ENCODE measurements at regions not wholly inside any gene's neighbourhood (a gene's known extent, or its start where the extent isn't known, plus 50 kb on each side); places are given as distances from the start of the nearest gene placed in this dataset.

DNA sequence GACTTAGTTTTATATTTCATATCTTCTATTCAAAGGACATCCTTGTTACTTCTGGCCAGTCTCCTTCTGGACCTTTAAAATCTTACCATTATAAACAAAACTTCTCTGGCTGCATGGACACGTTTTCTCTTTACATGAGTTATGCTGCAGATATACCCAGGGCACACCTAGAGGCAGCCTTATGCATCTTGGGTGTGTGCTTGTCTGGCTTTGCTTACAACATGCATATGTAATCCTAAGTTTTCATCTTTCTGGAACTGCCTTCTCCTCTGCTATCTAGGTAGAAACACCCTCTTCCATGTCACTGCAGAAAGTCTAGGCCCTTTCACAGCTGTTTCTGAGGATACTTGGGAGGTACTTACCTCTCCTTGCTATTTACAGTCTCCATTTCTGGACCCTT is 185.8 kb upstream of the RAG2 start:
- H4K20me1 ChIP-seq (ENCODE audit: insufficient read depth, low read length) = no peaks in the 10 kb centered on the region
- H3K27me3 ChIP-seq (ENCODE audit: insufficient read depth, low read length) = no peaks in the 10 kb centered on the region
- TF ChIP-seq EZH2 (IDR thresholded peaks at IDR 0.05; ENCODE audit: insufficient read depth, low read length) (no peak), CTCF (IDR thresholded peaks at IDR 0.05; ENCODE audit: insufficient read depth, low read depth, low read length) (no peak)
- no peak overlapping the region for H2AFZ ChIP-seq (ENCODE audit: low read depth, low read length)
- no peak overlapping the region for H3K4me2 ChIP-seq (ENCODE audit: low read length)
- H3K9ac ChIP-seq (ENCODE audit: low read length) = no peak overlapping the region
- Mint-ChIP-seq H3K27me3 (ENCODE audit: low read depth, unreplicated experiment) (peaks cover 18% of the 10 kb centered on the region), H3K4me1 (ENCODE audit: low read depth, unreplicated experiment) (no peaks in the 10 kb centered on the region), H3K4me3 (ENCODE audit: unreplicated experiment) (no peak overlapping the region), H3K27ac (ENCODE audit: unreplicated experiment) (no peak overlapping the region), H3K36me3 (ENCODE audit: low read depth, unreplicated experiment) (no peaks in the 10 kb centered on the region), H3K9me3 (ENCODE audit: unreplicated experiment) (no peaks in the 10 kb centered on the region)
- no peak overlapping the region for H3K4me3 ChIP-seq (ENCODE audit: insufficient read depth, low read depth, low read length)
- no peaks in the 10 kb centered on the region for H3K9me3 ChIP-seq (ENCODE audit: insufficient read depth, low read depth, low read length)
- FAIRE-seq (no peak), DNase-seq (ENCODE audit: low read depth) (no peak)
- H3K27ac ChIP-seq (ENCODE audit: low read depth, low read length) = no peak overlapping the region
- no peaks in the 10 kb centered on the region for H3K36me3 ChIP-seq (ENCODE audit: insufficient read depth, low read length)
- no peaks in the 10 kb centered on the region for H3K4me1 ChIP-seq (ENCODE audit: insufficient read depth, low read length)
- no peaks in the 10 kb centered on the region for H3K79me2 ChIP-seq (ENCODE audit: insufficient read depth, low read length)

DNA sequence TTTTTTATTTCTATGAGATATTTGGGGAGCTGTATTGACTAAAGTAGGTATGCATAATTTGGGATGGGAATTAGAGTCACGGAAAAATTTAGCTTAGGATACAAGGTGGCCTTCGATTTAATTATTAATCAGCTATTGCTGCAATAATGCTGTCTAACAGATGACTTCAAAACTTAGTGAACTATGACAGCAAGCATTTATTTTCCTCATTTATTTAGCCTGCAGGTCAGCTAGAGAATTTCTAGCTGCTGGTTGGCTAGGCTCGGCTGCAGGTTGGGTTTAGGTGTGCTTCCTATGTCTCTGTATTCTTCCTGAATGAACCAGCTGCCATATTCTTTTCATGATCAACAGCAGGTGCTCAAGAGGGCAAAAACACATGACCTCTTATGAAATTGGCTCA is 181.8 kb upstream of the RAG2 start:
- no peak overlapping the region for H2AFZ ChIP-seq (ENCODE audit: low read depth, low read length)
- H3K27me3 ChIP-seq (ENCODE audit: insufficient read depth, low read length) = no peaks in the 10 kb centered on the region
- no peak overlapping the region for H3K9ac ChIP-seq (ENCODE audit: low read length)
- FAIRE-seq (no peak), DNase-seq (ENCODE audit: low read depth) (no peak)
- TF ChIP-seq CTCF (IDR thresholded peaks at IDR 0.05; ENCODE audit: insufficient read depth, low read depth, low read length) = no peak
- TF ChIP-seq EZH2 (IDR thresholded peaks at IDR 0.05; ENCODE audit: insufficient read depth, low read length) = no peak
- no peaks in the 10 kb centered on the region for H4K20me1 ChIP-seq (ENCODE audit: insufficient read depth, low read length)
- H3K4me1 Mint-ChIP-seq (ENCODE audit: low read depth, unreplicated experiment) = no peaks in the 10 kb centered on the region
- H3K9me3 Mint-ChIP-seq (ENCODE audit: unreplicated experiment) = no peaks in the 10 kb centered on the region
- peaks cover 18% of the 10 kb centered on the region for H3K27me3 Mint-ChIP-seq (ENCODE audit: low read depth, unreplicated experiment)
- no peak overlapping the region for H3K4me3 Mint-ChIP-seq (ENCODE audit: unreplicated experiment)
- no peaks in the 10 kb centered on the region for H3K9me3 ChIP-seq (ENCODE audit: insufficient read depth, low read depth, low read length)
- no peak overlapping the region for H3K27ac Mint-ChIP-seq (ENCODE audit: unreplicated experiment)
- H3K4me1 ChIP-seq (ENCODE audit: insufficient read depth, low read length) = no peaks in the 10 kb centered on the region
- no peak overlapping the region for H3K4me2 ChIP-seq (ENCODE audit: low read length)
- H3K27ac ChIP-seq (ENCODE audit: low read depth, low read length) = no peak overlapping the region
- no peaks in the 10 kb centered on the region for H3K36me3 Mint-ChIP-seq (ENCODE audit: low read depth, unreplicated experiment)
- no peaks in the 10 kb centered on the region for H3K36me3 ChIP-seq (ENCODE audit: insufficient read depth, low read length)
- no peak overlapping the region for H3K4me3 ChIP-seq (ENCODE audit: insufficient read depth, low read depth, low read length)
- H3K79me2 ChIP-seq (ENCODE audit: insufficient read depth, low read length) = no peaks in the 10 kb centered on the region

GRCh38 chr11:36777311-36777710 is 179.3 kb upstream of the RAG2 start:
- H3K9me3 Mint-ChIP-seq (ENCODE audit: unreplicated experiment) = no peaks in the 10 kb centered on the region
- H3K27ac Mint-ChIP-seq (ENCODE audit: unreplicated experiment) = no peak overlapping the region
- Histone ChIP-seq H4K20me1 (ENCODE audit: insufficient read depth, low read length) (no peaks in the 10 kb centered on the region), H2AFZ (ENCODE audit: low read depth, low read length) (no peak overlapping the region), H3K79me2 (ENCODE audit: insufficient read depth, low read length) (no peaks in the 10 kb centered on the region), H3K4me3 (ENCODE audit: insufficient read depth, low read depth, low read length) (no peak overlapping the region), H3K9ac (ENCODE audit: low read length) (no peak overlapping the region), H3K27me3 (ENCODE audit: insufficient read depth, low read length) (no peaks in the 10 kb centered on the region), H3K27ac (ENCODE audit: low read depth, low read length) (no peak overlapping the region), H3K9me3 (ENCODE audit: insufficient read depth, low read depth, low read length) (no peaks in the 10 kb centered on the region), H3K36me3 (ENCODE audit: insufficient read depth, low read length) (no peaks in the 10 kb centered on the region), H3K4me2 (ENCODE audit: low read length) (no peak overlapping the region), H3K4me1 (ENCODE audit: insufficient read depth, low read length) (no peaks in the 10 kb centered on the region)
- H3K27me3 Mint-ChIP-seq (ENCODE audit: low read depth, unreplicated experiment) = peaks cover 6% of the 10 kb centered on the region
- no peak for FAIRE-seq
- no peaks in the 10 kb centered on the region for H3K36me3 Mint-ChIP-seq (ENCODE audit: low read depth, unreplicated experiment)
- no peak for DNase-seq (ENCODE audit: low read depth)
- no peak for TF ChIP-seq CTCF (IDR thresholded peaks at IDR 0.05; ENCODE audit: insufficient read depth, low read depth, low read length)
- TF ChIP-seq EZH2 (IDR thresholded peaks at IDR 0.05; ENCODE audit: insufficient read depth, low read length) = no peak
- H3K4me1 Mint-ChIP-seq (ENCODE audit: low read depth, unreplicated experiment) = no peaks in the 10 kb centered on the region
- no peak overlapping the region for H3K4me3 Mint-ChIP-seq (ENCODE audit: unreplicated experiment)
